H9 (cell line): ENCODE measurements at regions not wholly inside any gene's neighbourhood (a gene's known extent, or its start where the extent isn't known, plus 50 kb on each side); places are given as distances from the start of the nearest gene placed in this dataset.

Experiments
- DNase-seq: peaks from one replicate; pipeline ENCODE4 v3.0.0-alpha.2; 2017
- H2AFZ ChIP-seq: one replicate; pipeline ENCODE4 v1.6.1; 2013; ENCODE audit warnings: mild to moderate bottlenecking, low read length, control low read depth, moderate library complexity
- H2AK5ac ChIP-seq: 2 replicates; pipeline ENCODE4 v1.6.1; 2013; ENCODE audit warnings: low read length, control low read depth, mixed read lengths; ENCODE audit not compliant: insufficient read length
- H2BK120ac ChIP-seq: one replicate; pipeline ENCODE4 v1.6.1; 2013; ENCODE audit warnings: low read depth, mild to moderate bottlenecking, low read length, control low read depth, inconsistent platforms; ENCODE audit not compliant: poor library complexity, severe bottlenecking
- H2BK12ac ChIP-seq: 2 replicates; pipeline ENCODE4 v1.6.1; 2013; ENCODE audit warnings: low read length, control low read depth, mixed read lengths, low read depth; ENCODE audit not compliant: insufficient read length
- H2BK15ac ChIP-seq: 2 replicates; pipeline ENCODE4 v1.6.1; 2013; ENCODE audit warnings: low read depth, low read length, control low read depth
- H2BK20ac ChIP-seq: one replicate; pipeline ENCODE4 v1.6.1; 2013; ENCODE audit warnings: low read depth, mild to moderate bottlenecking, low read length, control low read depth, inconsistent platforms; ENCODE audit not compliant: poor library complexity, severe bottlenecking
- H2BK5ac ChIP-seq: 2 replicates; pipeline ENCODE4 v1.6.1; 2013; ENCODE audit warnings: low read length, control low read depth, mixed read lengths; ENCODE audit not compliant: insufficient read length
- H3K14ac ChIP-seq: 2 replicates; pipeline ENCODE4 v1.6.1; 2013; ENCODE audit warnings: low read length, control low read depth; ENCODE audit not compliant: insufficient read depth
- H3K18ac ChIP-seq: 2 replicates; pipeline ENCODE4 v1.6.1; 2013; ENCODE audit warnings: low read depth, mild to moderate bottlenecking, mixed read lengths, low read length, control low read depth; ENCODE audit not compliant: insufficient read length
- H3K23ac ChIP-seq: 2 replicates; pipeline ENCODE4 v1.6.1; 2013; ENCODE audit warnings: low read length, control low read depth, mixed read lengths, low read depth; ENCODE audit not compliant: insufficient read length
- H3K23me2 ChIP-seq: 2 replicates; pipeline ENCODE4 v1.6.1; 2013; ENCODE audit warnings: low read depth, mild to moderate bottlenecking, mixed read lengths, low read length, control low read depth; ENCODE audit not compliant: insufficient read length, poor library complexity, severe bottlenecking
- H3K27ac ChIP-seq: 2 replicates; pipeline ENCODE4 v1.5.1; 2013; ENCODE audit warnings: low read length, control low read depth, mixed read lengths, low read depth; ENCODE audit not compliant: insufficient read length
- H3K27me3 ChIP-seq: 2 replicates; pipeline ENCODE4 v1.6.1; 2013; ENCODE audit warnings: low read length, control low read depth, inconsistent platforms; ENCODE audit not compliant: insufficient read depth
- H3K4ac ChIP-seq: 2 replicates; pipeline ENCODE4 v1.6.1; 2013; ENCODE audit warnings: low read depth, mild to moderate bottlenecking, control low read depth, inconsistent platforms, low read length, moderate library complexity
- H3K4me1 ChIP-seq: 2 replicates; pipeline ENCODE4 v1.6.1; 2013; ENCODE audit warnings: low read length, control low read depth, inconsistent platforms; ENCODE audit not compliant: insufficient read depth
- H3K4me2 ChIP-seq: 2 replicates; pipeline ENCODE4 v1.6.1; 2013; ENCODE audit warnings: low read length, control low read depth, mixed read lengths; ENCODE audit not compliant: insufficient read length, insufficient read depth
- H3K56ac ChIP-seq: 2 replicates; pipeline ENCODE4 v1.6.1; 2013; ENCODE audit warnings: low read depth, mild to moderate bottlenecking, mixed read lengths, low read length, control low read depth; ENCODE audit not compliant: insufficient read length
- H3K79me1 ChIP-seq: 2 replicates; pipeline ENCODE4 v1.6.1; 2013; ENCODE audit warnings: low read depth, mild to moderate bottlenecking, moderate library complexity, low read length, control low read depth, inconsistent platforms; ENCODE audit not compliant: insufficient read depth, poor library complexity, severe bottlenecking
- H3K79me2 ChIP-seq: 2 replicates; pipeline ENCODE4 v1.6.1; 2013; ENCODE audit warnings: low read length, control low read depth, inconsistent platforms; ENCODE audit not compliant: insufficient read depth
- H3K9ac ChIP-seq: 2 replicates; pipeline ENCODE4 v1.6.1; 2013; ENCODE audit warnings: low read length, control low read depth, mixed read lengths; ENCODE audit not compliant: insufficient read length; ENCODE audit errors: extremely low read depth
- H3K9me3 ChIP-seq: one replicate; pipeline ENCODE4 v1.6.1; 2013; ENCODE audit warnings: low read depth, low read length, inconsistent platforms; ENCODE audit not compliant: control insufficient read depth
- H3T11ph ChIP-seq: one replicate; pipeline ENCODE4 v1.6.1; 2013; ENCODE audit warnings: mild to moderate bottlenecking, low read length, control low read depth, inconsistent platforms
- H4K20me1 ChIP-seq: one replicate; pipeline ENCODE4 v1.6.1; 2013; ENCODE audit not compliant: control insufficient read depth, insufficient read length, insufficient read depth
- H4K5ac ChIP-seq: 2 replicates; pipeline ENCODE4 v1.6.1; 2013; ENCODE audit warnings: low read depth, mild to moderate bottlenecking, mixed read lengths, low read length, control low read depth; ENCODE audit not compliant: insufficient read length
- H4K8ac ChIP-seq: replicated peaks from 2 replicates; pipeline ENCODE4 v1.6.1; 2013; ENCODE audit warnings: low read length, control low read depth, mixed read lengths, low read depth; ENCODE audit not compliant: insufficient read length
- H4K91ac ChIP-seq: 2 replicates; pipeline ENCODE4 v1.6.1; 2013; ENCODE audit warnings: low read depth, mild to moderate bottlenecking, moderate library complexity, mixed read lengths, low read length, control low read depth; ENCODE audit not compliant: insufficient read length
- H3K27ac Mint-ChIP-seq, 3 experiments: 2 replicates in 2 of 3; 3 replicates in 1 of 3; pipeline ENCODE4 v1.8.0; 2020 to 2021; ENCODE audit warnings: mixed read lengths in 3 of 3, mild to moderate bottlenecking in 1 of 3, moderate library complexity in 1 of 3
- H3K27me3 Mint-ChIP-seq: 2 replicates; pipeline ENCODE4 v1.8.0; 2021; ENCODE audit warnings: low read depth, mild to moderate bottlenecking, moderate library complexity, mixed read lengths
- H3K36me3 Mint-ChIP-seq, 3 experiments: 2 replicates in 2 of 3; 3 replicates in 1 of 3; pipeline ENCODE4 v1.8.0; 2020 to 2021; ENCODE audit warnings: low read depth in 3 of 3, mixed read lengths in 3 of 3; ENCODE audit not compliant: insufficient read depth in 1 of 3
- H3K4me1 Mint-ChIP-seq, 2 experiments: 2 replicates each; pipeline ENCODE4 v1.8.0; 2020; ENCODE audit warnings: mixed read lengths in 2 of 2
- H3K4me3 Mint-ChIP-seq, 2 experiments: 2 replicates in 1 of 2; 3 replicates in 1 of 2; pipeline ENCODE4 v1.8.0; 2020 to 2021; ENCODE audit warnings: mild to moderate bottlenecking in 2 of 2, mixed read lengths in 2 of 2, moderate library complexity in 1 of 2
- H3K9me3 Mint-ChIP-seq, 2 experiments: 2 replicates in 1 of 2; 3 replicates in 1 of 2; pipeline ENCODE4 v1.8.0; 2020; ENCODE audit warnings: mild to moderate bottlenecking in 2 of 2, mixed read lengths in 2 of 2, moderate library complexity in 1 of 2
- CTCF ChIP-seq: fragments of 200-600 bp; sonication (generic); conservative IDR thresholded peaks from 3 replicates; pipeline ENCODE4 v1.8.0; 2021; ENCODE audit warnings: antibody characterized with exemption, mild to moderate bottlenecking
- WGBS: extraction: QIAGEN DNeasy Blood & Tissue Kit; methylation state at CpG from one replicate; pipeline ENCODE4 v1.1.7; 2013; ENCODE audit warnings: missing lambda C conversion rate, low lambda C conversion rate, mixed read lengths; ENCODE audit not compliant: insufficient read length; ENCODE audit errors: extremely low coverage; 5-methylcytosine and 5-hydroxymethylcytosine counted together

- no peak overlapping the region for H2BK12ac ChIP-seq
- H3K9ac ChIP-seq: no peak overlapping the region
- no peaks in the 10 kb centered on the region for H3K27me3 Mint-ChIP-seq
- H2BK20ac ChIP-seq: no peak overlapping the region
- H3K4me1 ChIP-seq: no peaks in the 10 kb centered on the region
- no peak overlapping the region for H3K56ac ChIP-seq
- H3K4me1 Mint-ChIP-seq: no peaks in the 10 kb centered on the region
- H2BK120ac ChIP-seq: no peak overlapping the region
- TF ChIP-seq CTCF: no peak
- H4K8ac ChIP-seq: no peak overlapping the region
- H3K4ac ChIP-seq: no peak overlapping the region
- no peak for DNase-seq
- no peak overlapping the region for H3K27ac Mint-ChIP-seq
- peaks cover 1 to 2% of the 10 kb centered on the region in 2 experiments for H3K9me3 Mint-ChIP-seq
- no peak overlapping the region for H2BK15ac ChIP-seq
- H2AFZ ChIP-seq: no peak overlapping the region
- no CpG with 5 or more reads among the region's 1 CpG for WGBS
- H3K36me3 Mint-ChIP-seq: peaks cover 1 to 3% (median 1%) of the 10 kb centered on the region in 3 experiments; a peak in 5 of 7 replicates
- H4K91ac ChIP-seq: no peak overlapping the region
- H3K18ac ChIP-seq: no peak overlapping the region
- H3K4me3 Mint-ChIP-seq: no peak overlapping the region
- H2AK5ac ChIP-seq: no peak overlapping the region
- H4K5ac ChIP-seq: no peak overlapping the region
- H4K20me1 ChIP-seq: no peaks in the 10 kb centered on the region
- no peak overlapping the region for H3T11ph ChIP-seq
- no peak overlapping the region for H3K27ac ChIP-seq
- no peaks in the 10 kb centered on the region for H3K9me3 ChIP-seq
- H3K23ac ChIP-seq: no peak overlapping the region
- no peak overlapping the region for H2BK5ac ChIP-seq
- H3K23me2 ChIP-seq: no peaks in the 10 kb centered on the region
- no peaks in the 10 kb centered on the region for H3K27me3 ChIP-seq
- H3K79me1 ChIP-seq: no peaks in the 10 kb centered on the region
- H3K14ac ChIP-seq: no peak overlapping the region
- H3K4me2 ChIP-seq: no peak overlapping the region
- no peaks in the 10 kb centered on the region for H3K79me2 ChIP-seq
These were observed 731.6 kb upstream of the MANEA start for GRCh38 chr6:94845742-94846141.
